ENCODE measurements at regions not wholly inside any gene's neighbourhood (a gene's known extent, or its start where the extent isn't known, plus 50 kb on each side); places are given as distances from the start of the nearest gene placed in this dataset.

DNA sequence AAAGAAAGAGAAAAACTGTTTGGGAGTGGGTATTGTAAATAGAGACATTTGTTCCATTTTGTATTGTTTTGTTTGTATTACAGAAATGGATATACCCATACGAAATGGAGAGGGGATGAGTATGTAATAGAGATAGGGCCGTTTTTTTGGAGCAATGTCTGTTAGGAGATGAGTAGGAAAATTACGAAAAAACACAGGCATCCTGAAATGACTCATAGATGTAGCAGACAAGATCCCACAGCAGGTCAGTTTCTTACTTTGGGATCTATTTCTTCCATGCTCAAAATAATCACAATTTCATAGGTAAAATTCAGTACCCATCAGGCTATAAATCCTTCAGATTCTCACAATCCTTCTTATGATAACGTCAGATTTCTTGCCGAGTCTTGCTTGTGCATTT, 779.4 kb upstream of the SLITRK1 start:
- TF ChIP-seq EZH2phosphoT487 (IDR thresholded peaks at IDR 0.05; ENCODE audit: low read depth), result no peak
- TF ChIP-seq, protein P1, sequence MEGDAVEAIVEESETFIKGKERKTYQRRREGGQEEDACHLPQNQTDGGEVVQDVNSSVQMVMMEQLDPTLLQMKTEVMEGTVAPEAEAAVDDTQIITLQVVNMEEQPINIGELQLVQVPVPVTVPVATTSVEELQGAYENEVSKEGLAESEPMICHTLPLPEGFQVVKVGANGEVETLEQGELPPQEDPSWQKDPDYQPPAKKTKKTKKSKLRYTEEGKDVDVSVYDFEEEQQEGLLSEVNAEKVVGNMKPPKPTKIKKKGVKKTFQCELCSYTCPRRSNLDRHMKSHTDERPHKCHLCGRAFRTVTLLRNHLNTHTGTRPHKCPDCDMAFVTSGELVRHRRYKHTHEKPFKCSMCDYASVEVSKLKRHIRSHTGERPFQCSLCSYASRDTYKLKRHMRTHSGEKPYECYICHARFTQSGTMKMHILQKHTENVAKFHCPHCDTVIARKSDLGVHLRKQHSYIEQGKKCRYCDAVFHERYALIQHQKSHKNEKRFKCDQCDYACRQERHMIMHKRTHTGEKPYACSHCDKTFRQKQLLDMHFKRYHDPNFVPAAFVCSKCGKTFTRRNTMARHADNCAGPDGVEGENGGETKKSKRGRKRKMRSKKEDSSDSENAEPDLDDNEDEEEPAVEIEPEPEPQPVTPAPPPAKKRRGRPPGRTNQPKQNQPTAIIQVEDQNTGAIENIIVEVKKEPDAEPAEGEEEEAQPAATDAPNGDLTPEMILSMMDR (IDR thresholded peaks at IDR 0.05; ENCODE audit: low read depth, low read length), result no peak
